HEK293 (cell line): ENCODE measurements at regions not wholly inside any gene's neighbourhood (a gene's known extent, or its start where the extent isn't known, plus 50 kb on each side); places are given as distances from the start of the nearest gene placed in this dataset.
A peak's percentile ranks its signal among the peaks of the same experiment; 100 is the strongest.

ENCODE experiments used
- CTCF ChIA-PET: fragments of 350-600 bp; formaldehyde crosslinking; extraction: SDS; loops from one replicate; lab custom pipeline; 2021; ENCODE audit warnings: antibody characterized with exemption; lab: Yijun Ruan, JAX
- POLR2A ChIA-PET: fragments of 300-600 bp; formaldehyde crosslinking; extraction: SDS; loops from one replicate; lab custom pipeline; 2020; ENCODE audit warnings: antibody characterized with exemption, inconsistent platforms; lab: Yijun Ruan, JAX
- H3K27ac ChIP-seq: fragments of 200-500 bp; sonication (Bioruptor generic); 2 replicates; pipeline ENCODE4 v1.5.1; 2014; ENCODE audit warnings: low read depth, low read length, control low read depth, inconsistent platforms; ENCODE audit errors: extremely low read depth
- H3K36me3 ChIP-seq, 2 experiments: fragments of 200-500 bp in 1 of 2; sonication (Bioruptor generic) in 1 of 2; 1 replicate in 1 of 2; 2 replicates in 1 of 2; pipeline ENCODE4 v1.5.1; 2014 to 2017; ENCODE audit warnings: inconsistent platforms in 2 of 2, low read length in 2 of 2; ENCODE audit not compliant: control insufficient read depth in 2 of 2, insufficient read depth in 1 of 2
- H3K4me1 ChIP-seq: fragments of 200-500 bp; sonication (Bioruptor generic); 2 replicates; pipeline ENCODE4 v1.5.1; 2014; ENCODE audit warnings: mild to moderate bottlenecking, low read length, inconsistent platforms; ENCODE audit not compliant: control insufficient read depth, insufficient read depth
- H3K4me3 ChIP-seq: 2 replicates; pipeline ENCODE4 v1.5.1; 2011; ENCODE audit warnings: low read depth, mild to moderate bottlenecking, control low read depth, low read length, moderate library complexity
- H3K9me3 ChIP-seq: fragments of 200-500 bp; sonication (Bioruptor generic); 2 replicates; pipeline ENCODE4 v1.5.1; 2014; ENCODE audit warnings: low read depth, low read length, inconsistent platforms; ENCODE audit not compliant: control insufficient read depth, insufficient read depth
- CTCF ChIP-seq: fragments of 450-650 bp; formaldehyde crosslinking; IDR thresholded peaks from 2 replicates; pipeline ENCODE4 v1.5.1; 2016; ENCODE audit warnings: missing biosample characterization, missing genetic modification characterization
- EGR2 ChIP-seq: fragments of 450-650 bp; formaldehyde crosslinking; IDR thresholded peaks from 2 replicates; pipeline ENCODE4 v1.5.1; 2016; ENCODE audit warnings: low read depth, missing biosample characterization, missing genetic modification characterization
- KLF8 ChIP-seq: fragments of 450-650 bp; formaldehyde crosslinking; IDR thresholded peaks from 2 replicates; pipeline ENCODE4 v1.5.1; 2016; ENCODE audit warnings: missing biosample characterization, missing genetic modification characterization
- MYNN ChIP-seq: fragments of 450-650 bp; formaldehyde crosslinking; IDR thresholded peaks from 2 replicates; pipeline ENCODE4 v1.5.1; 2016; ENCODE audit warnings: missing biosample characterization, missing genetic modification characterization, borderline replicate concordance
- OSR2 ChIP-seq: fragments of 450-650 bp; formaldehyde crosslinking; IDR thresholded peaks from 2 replicates; pipeline ENCODE4 v1.5.1; 2016; ENCODE audit warnings: missing biosample characterization, missing genetic modification characterization
- ZBTB1 ChIP-seq: fragments of 450-650 bp; formaldehyde crosslinking; IDR thresholded peaks from 2 replicates; pipeline ENCODE4 v1.5.1; 2016; ENCODE audit warnings: missing biosample characterization, missing genetic modification characterization
- ZBTB11 ChIP-seq: fragments of 450-650 bp; formaldehyde crosslinking; conservative IDR thresholded peaks from 2 replicates; pipeline ENCODE4 v1.5.1; 2016; ENCODE audit warnings: low read depth, missing biosample characterization, missing genetic modification characterization
- ZBTB7A ChIP-seq: fragments of 450-650 bp; formaldehyde crosslinking; IDR thresholded peaks from 2 replicates; pipeline ENCODE4 v1.5.1; 2016; ENCODE audit warnings: low read depth, missing biosample characterization, missing genetic modification characterization
- ZNF169 ChIP-seq: fragments of 450-650 bp; formaldehyde crosslinking; IDR thresholded peaks from 2 replicates; pipeline ENCODE4 v1.5.1; 2016; ENCODE audit warnings: missing biosample characterization, missing genetic modification characterization
- ZNF214 ChIP-seq: fragments of 450-650 bp; formaldehyde crosslinking; IDR thresholded peaks from 2 replicates; pipeline ENCODE4 v1.5.1; 2017; ENCODE audit warnings: missing biosample characterization, mild to moderate bottlenecking, missing genetic modification characterization, borderline replicate concordance
- ZNF221 ChIP-seq: fragments of 450-650 bp; formaldehyde crosslinking; IDR thresholded peaks from 2 replicates; pipeline ENCODE4 v1.5.1; 2017; ENCODE audit warnings: missing biosample characterization, missing genetic modification characterization, borderline replicate concordance
- ZNF248 ChIP-seq: fragments of 450-650 bp; formaldehyde crosslinking; IDR thresholded peaks from 2 replicates; pipeline ENCODE4 v1.5.1; 2017; ENCODE audit warnings: missing biosample characterization, missing genetic modification characterization
- ZNF350 ChIP-seq: fragments of 450-650 bp; formaldehyde crosslinking; IDR thresholded peaks from 2 replicates; pipeline ENCODE4 v1.5.0; 2017; ENCODE audit warnings: missing biosample characterization, mild to moderate bottlenecking, missing genetic modification characterization
- ZNF366 ChIP-seq: fragments of 450-650 bp; formaldehyde crosslinking; conservative IDR thresholded peaks from 2 replicates; pipeline ENCODE4 v1.5.1; 2016; ENCODE audit warnings: missing biosample characterization, missing genetic modification characterization
- ZNF391 ChIP-seq: fragments of 450-650 bp; formaldehyde crosslinking; IDR thresholded peaks from 2 replicates; pipeline ENCODE4 v1.5.1; 2016; ENCODE audit warnings: low read depth, missing biosample characterization, missing genetic modification characterization, borderline replicate concordance
- ZNF423 ChIP-seq: fragments of 450-650 bp; formaldehyde crosslinking; IDR thresholded peaks from 2 replicates; pipeline ENCODE4 v1.5.1; 2016; ENCODE audit warnings: missing biosample characterization, missing genetic modification characterization
- ZNF449 ChIP-seq: fragments of 450-650 bp; formaldehyde crosslinking; IDR thresholded peaks from 2 replicates; pipeline ENCODE4 v1.5.1; 2017; ENCODE audit warnings: missing biosample characterization, mild to moderate bottlenecking, missing genetic modification characterization, moderate library complexity
- ZNF530 ChIP-seq: fragments of 450-650 bp; formaldehyde crosslinking; IDR thresholded peaks from 2 replicates; pipeline ENCODE4 v1.5.1; 2016; ENCODE audit warnings: low read depth, missing biosample characterization, missing genetic modification characterization
- ZNF555 ChIP-seq: fragments of 450-650 bp; formaldehyde crosslinking; conservative IDR thresholded peaks from 2 replicates; pipeline ENCODE4 v1.5.1; 2017; ENCODE audit warnings: missing biosample characterization, mild to moderate bottlenecking, missing genetic modification characterization, inconsistent platforms
- ZNF558 ChIP-seq: fragments of 450-650 bp; formaldehyde crosslinking; IDR thresholded peaks from 2 replicates; pipeline ENCODE4 v1.5.1; 2016; ENCODE audit warnings: missing biosample characterization, missing genetic modification characterization
- ZNF747 ChIP-seq: fragments of 450-650 bp; formaldehyde crosslinking; IDR thresholded peaks from 2 replicates; pipeline ENCODE4 v1.5.1; 2016; ENCODE audit warnings: missing biosample characterization, missing genetic modification characterization
- ZNF785 ChIP-seq: fragments of 450-650 bp; formaldehyde crosslinking; IDR thresholded peaks from 2 replicates; pipeline ENCODE4 v1.5.1; 2016; ENCODE audit warnings: missing biosample characterization, missing genetic modification characterization
- TF ChIP-seq, protein P1 (sequence below): fragments of 450-650 bp; formaldehyde crosslinking; IDR thresholded peaks from 2 replicates; pipeline ENCODE4 v1.5.1; 2016; ENCODE audit warnings: missing biosample characterization, missing genetic modification characterization
- TF ChIP-seq, protein P2 (sequence below): fragments of 450-650 bp; formaldehyde crosslinking; IDR thresholded peaks from 2 replicates; pipeline ENCODE4 v1.5.1; 2016; ENCODE audit warnings: missing biosample characterization, missing genetic modification characterization
- TF ChIP-seq, protein P3 (sequence below): fragments of 450-650 bp; formaldehyde crosslinking; IDR thresholded peaks from 2 replicates; pipeline ENCODE4 v1.5.1; 2016; ENCODE audit warnings: missing biosample characterization, missing genetic modification characterization
- TF ChIP-seq, protein P4 (sequence below): fragments of 450-650 bp; formaldehyde crosslinking; IDR thresholded peaks from 2 replicates; pipeline ENCODE4 v1.5.1; 2016; ENCODE audit warnings: missing biosample characterization, missing genetic modification characterization

DNA sequence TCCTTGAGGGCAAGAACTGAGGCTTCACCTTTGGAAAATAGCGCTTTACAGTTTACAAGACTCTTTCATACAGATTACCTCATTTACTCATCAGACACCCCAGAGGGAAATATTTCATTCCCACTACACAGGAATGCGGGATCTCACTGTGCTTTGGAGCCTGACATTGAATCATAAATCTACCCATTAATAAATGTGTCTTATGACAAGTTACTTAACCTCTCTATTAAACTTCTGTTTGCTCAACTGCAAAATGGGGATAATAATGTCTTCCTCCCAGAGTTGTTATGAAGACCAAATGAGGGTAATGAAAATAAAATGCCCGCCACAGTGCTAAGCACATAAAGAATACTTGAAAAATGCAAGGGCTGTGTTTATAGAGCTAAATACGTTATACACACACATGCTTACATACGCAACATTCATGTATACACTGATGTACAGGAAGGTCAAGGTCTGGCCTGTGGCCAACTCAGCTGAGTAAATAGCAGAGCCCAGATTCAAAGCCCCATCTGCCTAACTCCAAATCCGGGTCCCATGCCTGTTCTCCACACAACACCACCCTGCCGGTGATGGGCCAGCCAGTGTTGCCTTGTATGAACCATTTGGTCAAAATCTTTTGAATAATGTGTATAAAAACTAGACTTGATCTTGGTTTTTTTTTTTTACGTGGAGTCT is 56.6 kb upstream of the CALM2 start (continued):
- TF ChIP-seq EGR2 (no peak), ZNF391 (no peak), OSR2 (peak; percentile 18; the same call in 1 of the 2 replicates), ZNF449 (tag by site-specific recombination) (no peak; the same call in 1 of the 2 replicates), ZNF248 (no peak), ZNF214 (no peak), ZNF530 (tag by site-specific recombination) (no peak), ZNF555 (tag by site-specific recombination) (no peak), ZNF747 (tag by site-specific recombination) (no peak), MYNN (tag by site-specific recombination) (no peak), ZBTB11 (no peak), KLF8 (no peak), ZNF558 (0 out of 2 replicates have a peak, but pooled peaks have one; percentile 20), ZNF785 (no peak), CTCF (no peak), ZNF423 (no peak)
- TF ChIP-seq, protein P1, sequence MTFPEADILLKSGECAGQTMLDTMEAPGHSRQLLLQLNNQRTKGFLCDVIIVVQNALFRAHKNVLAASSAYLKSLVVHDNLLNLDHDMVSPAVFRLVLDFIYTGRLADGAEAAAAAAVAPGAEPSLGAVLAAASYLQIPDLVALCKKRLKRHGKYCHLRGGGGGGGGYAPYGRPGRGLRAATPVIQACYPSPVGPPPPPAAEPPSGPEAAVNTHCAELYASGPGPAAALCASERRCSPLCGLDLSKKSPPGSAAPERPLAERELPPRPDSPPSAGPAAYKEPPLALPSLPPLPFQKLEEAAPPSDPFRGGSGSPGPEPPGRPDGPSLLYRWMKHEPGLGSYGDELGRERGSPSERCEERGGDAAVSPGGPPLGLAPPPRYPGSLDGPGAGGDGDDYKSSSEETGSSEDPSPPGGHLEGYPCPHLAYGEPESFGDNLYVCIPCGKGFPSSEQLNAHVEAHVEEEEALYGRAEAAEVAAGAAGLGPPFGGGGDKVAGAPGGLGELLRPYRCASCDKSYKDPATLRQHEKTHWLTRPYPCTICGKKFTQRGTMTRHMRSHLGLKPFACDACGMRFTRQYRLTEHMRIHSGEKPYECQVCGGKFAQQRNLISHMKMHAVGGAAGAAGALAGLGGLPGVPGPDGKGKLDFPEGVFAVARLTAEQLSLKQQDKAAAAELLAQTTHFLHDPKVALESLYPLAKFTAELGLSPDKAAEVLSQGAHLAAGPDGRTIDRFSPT (tag by site-specific recombination) = 0 out of 2 replicates have a peak, but pooled peaks have one; percentile 39
- TF ChIP-seq, protein P2, sequence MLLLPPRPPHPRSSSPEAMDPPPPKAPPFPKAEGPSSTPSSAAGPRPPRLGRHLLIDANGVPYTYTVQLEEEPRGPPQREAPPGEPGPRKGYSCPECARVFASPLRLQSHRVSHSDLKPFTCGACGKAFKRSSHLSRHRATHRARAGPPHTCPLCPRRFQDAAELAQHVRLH (tag by site-specific recombination) = no peak

- Histone ChIP-seq H3K4me1 (peaks cover 37% of the 10 kb centered on the region), H3K4me3 (no peak overlapping the region), H3K27ac (no peak overlapping the region), H3K9me3 (no peaks in the 10 kb centered on the region), H3K36me3 (no peaks in the 10 kb centered on the region)
- ChIA-PET POLR2A (no interaction called here), CTCF (no interaction called here)
- no peak for TF ChIP-seq ZNF366 (tag by site-specific recombination)
- TF ChIP-seq, protein P3, sequence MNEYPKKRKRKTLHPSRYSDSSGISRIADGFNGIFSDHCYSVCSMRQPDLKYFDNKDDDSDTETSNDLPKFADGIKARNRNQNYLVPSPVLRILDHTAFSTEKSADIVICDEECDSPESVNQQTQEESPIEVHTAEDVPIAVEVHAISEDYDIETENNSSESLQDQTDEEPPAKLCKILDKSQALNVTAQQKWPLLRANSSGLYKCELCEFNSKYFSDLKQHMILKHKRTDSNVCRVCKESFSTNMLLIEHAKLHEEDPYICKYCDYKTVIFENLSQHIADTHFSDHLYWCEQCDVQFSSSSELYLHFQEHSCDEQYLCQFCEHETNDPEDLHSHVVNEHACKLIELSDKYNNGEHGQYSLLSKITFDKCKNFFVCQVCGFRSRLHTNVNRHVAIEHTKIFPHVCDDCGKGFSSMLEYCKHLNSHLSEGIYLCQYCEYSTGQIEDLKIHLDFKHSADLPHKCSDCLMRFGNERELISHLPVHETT = no peak
- no peak for TF ChIP-seq ZBTB1 (tag by site-specific recombination)
- TF ChIP-seq, protein P4, sequence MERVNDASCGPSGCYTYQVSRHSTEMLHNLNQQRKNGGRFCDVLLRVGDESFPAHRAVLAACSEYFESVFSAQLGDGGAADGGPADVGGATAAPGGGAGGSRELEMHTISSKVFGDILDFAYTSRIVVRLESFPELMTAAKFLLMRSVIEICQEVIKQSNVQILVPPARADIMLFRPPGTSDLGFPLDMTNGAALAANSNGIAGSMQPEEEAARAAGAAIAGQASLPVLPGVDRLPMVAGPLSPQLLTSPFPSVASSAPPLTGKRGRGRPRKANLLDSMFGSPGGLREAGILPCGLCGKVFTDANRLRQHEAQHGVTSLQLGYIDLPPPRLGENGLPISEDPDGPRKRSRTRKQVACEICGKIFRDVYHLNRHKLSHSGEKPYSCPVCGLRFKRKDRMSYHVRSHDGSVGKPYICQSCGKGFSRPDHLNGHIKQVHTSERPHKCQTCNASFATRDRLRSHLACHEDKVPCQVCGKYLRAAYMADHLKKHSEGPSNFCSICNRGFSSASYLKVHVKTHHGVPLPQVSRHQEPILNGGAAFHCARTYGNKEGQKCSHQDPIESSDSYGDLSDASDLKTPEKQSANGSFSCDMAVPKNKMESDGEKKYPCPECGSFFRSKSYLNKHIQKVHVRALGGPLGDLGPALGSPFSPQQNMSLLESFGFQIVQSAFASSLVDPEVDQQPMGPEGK (tag by site-specific recombination) = no peak
- no peak for TF ChIP-seq ZBTB7A (tag by site-specific recombination)
- no peak for TF ChIP-seq ZNF169 (tag by site-specific recombination)
- no peak for TF ChIP-seq ZNF221 (tag by site-specific recombination)
- no peak for TF ChIP-seq ZNF350 (tag by site-specific recombination)
These were observed 54.1 kb upstream of the CALM2 start for GRCh38 chr2:47230418-47230817.
